ENCODE measurements at regions not wholly inside any gene's neighbourhood (a gene's known extent, or its start where the extent isn't known, plus 50 kb on each side); places are given as distances from the start of the nearest gene placed in this dataset.

DNA sequence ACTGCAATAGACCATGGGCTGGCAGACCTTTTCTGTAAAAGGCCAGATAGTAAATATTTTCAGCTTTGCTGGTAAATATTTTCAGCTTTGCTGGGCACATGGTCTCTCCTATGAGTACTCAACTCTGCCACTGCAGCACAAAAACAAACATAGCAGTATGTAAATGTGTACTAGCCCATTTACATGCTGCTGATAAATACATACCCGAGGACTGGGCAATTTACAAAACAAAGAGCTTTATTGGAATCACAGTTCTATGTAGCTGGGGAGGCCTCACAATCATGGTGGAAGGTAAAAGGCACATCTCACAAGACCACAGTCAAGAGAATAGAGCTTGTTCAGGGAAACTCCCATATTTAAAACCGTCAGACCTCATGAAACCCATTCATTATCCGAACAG, 793.0 kb downstream of the EDEM1 start:
- H3K9me3 ChIP-seq (ENCODE audit: insufficient read depth, low read depth, low read length): no peaks in the 10 kb centered on the region; the same call in 1 of the 2 replicates
- H3K36me3 ChIP-seq (ENCODE audit: insufficient read depth, low read length): no peaks in the 10 kb centered on the region
- no peaks in the 10 kb centered on the region for H3K4me1 ChIP-seq (ENCODE audit: insufficient read depth, low read length, poor library complexity, severe bottlenecking)
- H2AFZ ChIP-seq (ENCODE audit: low read length): no peak overlapping the region
- H3K4me3 ChIP-seq (ENCODE audit: low read length, poor library complexity, severe bottlenecking): no peak overlapping the region
- TF ChIP-seq EZH2phosphoT487 (IDR thresholded peaks at IDR 0.05; ENCODE audit: borderline replicate concordance) (no peak), CTCF (conservative IDR thresholded peaks at IDR 0.05; ENCODE audit: low read length) (no peak)
- H3K4me2 ChIP-seq (ENCODE audit: low read depth, low read length, poor library complexity, severe bottlenecking): no peak overlapping the region
- H3K9me2 ChIP-seq (replicated peaks; ENCODE audit: low read depth, low read length): no peaks in the 10 kb centered on the region
- H3K27me3 ChIP-seq (ENCODE audit: insufficient read depth, low read length, poor library complexity, severe bottlenecking): no peaks in the 10 kb centered on the region
- H3F3A ChIP-seq (ENCODE audit: low read depth): no peaks in the 10 kb centered on the region
- H3K9ac ChIP-seq (ENCODE audit: low read depth, low read length, poor library complexity, severe bottlenecking): no peak overlapping the region
- no peaks in the 10 kb centered on the region for H4K20me1 ChIP-seq (ENCODE audit: insufficient read depth, low read length, poor library complexity, severe bottlenecking)
- H3K79me2 ChIP-seq (ENCODE audit: insufficient read depth, low read length): no peaks in the 10 kb centered on the region

DNA sequence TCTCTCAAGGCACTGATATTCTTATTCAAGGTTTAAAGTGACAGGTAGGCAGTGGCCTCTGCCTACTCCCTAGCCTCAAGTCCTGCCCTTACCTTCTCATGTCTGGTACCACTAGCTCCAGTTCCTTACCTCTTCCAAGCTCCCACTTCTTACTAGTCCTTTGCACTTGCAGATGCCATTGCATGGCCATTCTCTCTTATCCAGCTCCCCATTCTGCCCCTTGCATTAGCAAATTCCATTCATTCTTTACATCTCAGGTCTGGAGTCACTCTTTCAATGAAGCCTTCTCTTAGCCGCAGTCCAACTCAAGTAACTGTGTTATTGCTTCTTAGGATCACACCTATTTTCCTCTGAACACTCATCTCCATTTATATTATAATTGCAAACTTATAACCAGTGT, 807.1 kb downstream of the EDEM1 start:
- Histone ChIP-seq H3K79me2 (ENCODE audit: insufficient read depth, low read length) (no peaks in the 10 kb centered on the region), H3F3A (ENCODE audit: low read depth) (no peaks in the 10 kb centered on the region), H3K9me3 (ENCODE audit: insufficient read depth, low read depth, low read length) (no peaks in the 10 kb centered on the region), H3K4me3 (ENCODE audit: low read length, poor library complexity, severe bottlenecking) (no peak overlapping the region), H3K9me2 (replicated peaks; ENCODE audit: low read depth, low read length) (no peaks in the 10 kb centered on the region), H2AFZ (ENCODE audit: low read length) (no peak overlapping the region), H3K4me2 (ENCODE audit: low read depth, low read length, poor library complexity, severe bottlenecking) (no peak overlapping the region), H3K9ac (ENCODE audit: low read depth, low read length, poor library complexity, severe bottlenecking) (no peak overlapping the region), H3K27me3 (ENCODE audit: insufficient read depth, low read length, poor library complexity, severe bottlenecking) (no peaks in the 10 kb centered on the region), H3K36me3 (ENCODE audit: insufficient read depth, low read length) (no peaks in the 10 kb centered on the region), H3K4me1 (ENCODE audit: insufficient read depth, low read length, poor library complexity, severe bottlenecking) (no peaks in the 10 kb centered on the region), H4K20me1 (ENCODE audit: insufficient read depth, low read length, poor library complexity, severe bottlenecking) (no peaks in the 10 kb centered on the region)
- TF ChIP-seq CTCF (conservative IDR thresholded peaks at IDR 0.05; ENCODE audit: low read length) (no peak), EZH2phosphoT487 (IDR thresholded peaks at IDR 0.05; ENCODE audit: borderline replicate concordance) (no peak)

GRCh38 chr3:6018456-6018855, 830.9 kb downstream of the EDEM1 start:
- no peaks in the 10 kb centered on the region for H3K9me3 ChIP-seq (ENCODE audit: insufficient read depth, low read depth, low read length)

More at GRCh38 chr3:6018456-6018855, 830.9 kb downstream of the EDEM1 start:
- no peak overlapping the region for H3K9ac ChIP-seq (ENCODE audit: low read depth, low read length, poor library complexity, severe bottlenecking)
- TF ChIP-seq CTCF (conservative IDR thresholded peaks at IDR 0.05; ENCODE audit: low read length) (no peak), EZH2phosphoT487 (IDR thresholded peaks at IDR 0.05; ENCODE audit: borderline replicate concordance) (no peak)
- no peaks in the 10 kb centered on the region for H3K79me2 ChIP-seq (ENCODE audit: insufficient read depth, low read length)
- H3K4me3 ChIP-seq (ENCODE audit: low read length, poor library complexity, severe bottlenecking): no peak overlapping the region
- H4K20me1 ChIP-seq (ENCODE audit: insufficient read depth, low read length, poor library complexity, severe bottlenecking): no peaks in the 10 kb centered on the region
- H2AFZ ChIP-seq (ENCODE audit: low read length): no peak overlapping the region
- H3K27me3 ChIP-seq (ENCODE audit: insufficient read depth, low read length, poor library complexity, severe bottlenecking): no peaks in the 10 kb centered on the region
- no peaks in the 10 kb centered on the region for H3K36me3 ChIP-seq (ENCODE audit: insufficient read depth, low read length)
- H3K4me2 ChIP-seq (ENCODE audit: low read depth, low read length, poor library complexity, severe bottlenecking): no peak overlapping the region
- no peaks in the 10 kb centered on the region for H3K9me2 ChIP-seq (replicated peaks; ENCODE audit: low read depth, low read length)
- no peaks in the 10 kb centered on the region for H3K4me1 ChIP-seq (ENCODE audit: insufficient read depth, low read length, poor library complexity, severe bottlenecking)
- no peaks in the 10 kb centered on the region for H3F3A ChIP-seq (ENCODE audit: low read depth)

Data from Loucy (cell line).